ENCODE measurements at regions not wholly inside any gene's neighbourhood (a gene's known extent, or its start where the extent isn't known, plus 50 kb on each side); places are given as distances from the start of the nearest gene placed in this dataset.

- TF ChIP-seq IRF3 (IDR thresholded peaks at IDR 0.05; ENCODE audit: low read depth, low read length) (no peak), EP300 (IDR thresholded peaks at IDR 0.05; ENCODE audit: borderline replicate concordance in 1 of 2, low read depth in 1 of 2, low read length in 1 of 2) (no peak)
These were observed 271.1 kb upstream of the RAB6C start (continued) for GRCh38 chr2:129708221-129708967.

GRCh38 chr2:129709001-129709955 is 270.2 kb upstream of the RAB6C start:
- no peak for TF ChIP-seq EZH2phosphoT487 (IDR thresholded peaks at IDR 0.05; ENCODE audit: borderline replicate concordance, low read depth)
- no peak for TF ChIP-seq FOXM1 (IDR thresholded peaks at IDR 0.05; ENCODE audit: low read depth)
- no peak for TF ChIP-seq TAF1 (IDR thresholded peaks at IDR 0.05; ENCODE audit: borderline replicate concordance, low read depth, low read length)
- no peak for TF ChIP-seq RFX5 (IDR thresholded peaks at IDR 0.05; ENCODE audit: low read length)
- TF ChIP-seq GATA2 (CRISPR knock-in tag; IDR thresholded peaks at IDR 0.05): no peak
- no peak for TF ChIP-seq EP300 (IDR thresholded peaks at IDR 0.05; ENCODE audit: borderline replicate concordance in 1 of 2, low read depth in 1 of 2, low read length in 1 of 2)
- no peak for TF ChIP-seq CTCF (IDR thresholded peaks at IDR 0.05)
- TF ChIP-seq FOXJ3 (CRISPR knock-in tag; IDR thresholded peaks at IDR 0.05): no peak
- TF ChIP-seq JUND (IDR thresholded peaks at IDR 0.05): no peak
- Histone ChIP-seq H3K79me2 (ENCODE audit: insufficient read depth) (no peaks in the 10 kb centered on the region), H2AFZ (ENCODE audit: low read depth) (no peak overlapping the region), H3K9me2 (no peaks in the 10 kb centered on the region), H3K27me3 (ENCODE audit: insufficient read depth) (no peaks in the 10 kb centered on the region), H4K20me1 (ENCODE audit: insufficient read depth) (no peaks in the 10 kb centered on the region), H3K9me3 (no peaks in the 10 kb centered on the region), H3K4me3 (ENCODE audit: low read depth in 2 of 2, low read length in 1 of 2) (no peak overlapping the region), H3K27ac (ENCODE audit: low read depth in 2 of 2, low read length in 1 of 2) (no peak overlapping the region), H3K36me3 (replicated peaks in 1 of 2; ENCODE audit: control insufficient read depth in 1 of 2, insufficient read depth in 2 of 2, low read length in 1 of 2) (no peaks in the 10 kb centered on the region), H3K4me1 (ENCODE audit: control insufficient read depth in 1 of 2, insufficient read depth in 2 of 2, low read depth in 1 of 2, low read length in 1 of 2) (no peaks in the 10 kb centered on the region), H3F3A (replicated peaks; ENCODE audit: insufficient read depth) (no peaks in the 10 kb centered on the region), H3K9ac (no peak overlapping the region), H3K4me2 (no peak overlapping the region)
- no peak for DNase-seq
- POLR2A ChIA-PET: no interaction called here
- WGBS (ENCODE audit: low lambda C conversion rate): 32% methylated on average over 10 of the region's 13 CpGs
- CTCF ChIA-PET: interaction anchor here (0.7 kb wide), 1 partner anchor 78 kb away, joined by 3 read pairs; no protein-coding TSS in a partner anchor

Measured in SK-N-SH (cell line).